SK-N-SH (cell line): ENCODE measurements at regions not wholly inside any gene's neighbourhood (a gene's known extent, or its start where the extent isn't known, plus 50 kb on each side); places are given as distances from the start of the nearest gene placed in this dataset.

Source experiments
- CTCF ChIA-PET: fragments of 300-600, 350-600 bp; formaldehyde crosslinking; extraction: SDS; loops from one replicate; lab custom pipeline; 2021; lab: Yijun Ruan, JAX
- POLR2A ChIA-PET: fragments of 350-600 bp; sonication (Branson Sonifier 250); formaldehyde crosslinking; extraction: SDS; loops from one replicate; lab custom pipeline; 2020; ENCODE audit warnings: antibody characterized with exemption, inconsistent platforms; lab: Yijun Ruan, JAX
- DNase-seq: peaks from one replicate; pipeline ENCODE4 v3.0.0; 2012
- H2AFZ ChIP-seq: fragments of 200-600 bp; sonication (generic); 2 replicates; pipeline ENCODE4 v1.8.1; 2016; ENCODE audit warnings: antibody characterized with exemption, mild to moderate bottlenecking, low read depth
- H3F3A ChIP-seq: fragments of 200-600 bp; sonication (generic); replicated peaks from 2 replicates; pipeline ENCODE3; 2016; ENCODE audit warnings: antibody characterized with exemption, mild to moderate bottlenecking; ENCODE audit not compliant: insufficient read depth
- H3K27ac ChIP-seq, 2 experiments: fragments of 200-500 bp in 1 of 2; fragments of 200-600 bp in 1 of 2; sonication (Bioruptor generic) in 1 of 2; sonication (generic), shearing (Covaris generic) in 1 of 2; 2 replicates each; pipeline versions ENCODE4 v1.5.1 to v1.6.1; 2014 to 2016; ENCODE audit warnings: low read depth in 2 of 2, inconsistent platforms in 1 of 2, low read length in 1 of 2, mild to moderate bottlenecking in 1 of 2, mixed read lengths in 1 of 2
- H3K27me3 ChIP-seq: fragments of 200-600 bp; sonication (generic), shearing (Covaris generic); 2 replicates; pipeline ENCODE4 v1.6.1; 2016; ENCODE audit warnings: mixed run types; ENCODE audit not compliant: insufficient read depth
- H3K36me3 ChIP-seq, 2 experiments: fragments of 200-500 bp in 1 of 2; fragments of 200-600 bp in 1 of 2; sonication (Bioruptor generic) in 1 of 2; sonication (generic) in 1 of 2; replicated peaks in 1 of 2; 2 replicates each; pipeline versions ENCODE3 to v1.5.1; 2014 to 2016; ENCODE audit warnings: low read length in 1 of 2, mild to moderate bottlenecking in 1 of 2; ENCODE audit not compliant: insufficient read depth in 2 of 2, control insufficient read depth in 1 of 2
- H3K4me1 ChIP-seq, 2 experiments: fragments of 200-500 bp in 1 of 2; fragments of 200-600 bp in 1 of 2; sonication (Bioruptor generic) in 1 of 2; sonication (generic), shearing (Covaris generic) in 1 of 2; 2 replicates each; pipeline versions ENCODE4 v1.5.1 to v1.6.1; 2014 to 2016; ENCODE audit warnings: low read depth in 1 of 2, low read length in 1 of 2, mixed run types in 1 of 2; ENCODE audit not compliant: insufficient read depth in 2 of 2, control insufficient read depth in 1 of 2
- H3K4me2 ChIP-seq: fragments of 200-600 bp; sonication (generic), shearing (Covaris generic); 2 replicates; pipeline ENCODE4 v1.6.1; 2017; ENCODE audit warnings: mixed run types
- H3K4me3 ChIP-seq, 2 experiments: fragments of 200-500 bp in 1 of 2; fragments of 200-600 bp in 1 of 2; sonication (Bioruptor generic) in 1 of 2; sonication (generic), shearing (Covaris generic) in 1 of 2; 2 replicates each; pipeline versions ENCODE4 v1.5.1 to v1.8.1; 2014 to 2016; ENCODE audit warnings: low read depth in 2 of 2, inconsistent platforms in 1 of 2, low read length in 1 of 2, mild to moderate bottlenecking in 1 of 2, mixed read lengths in 1 of 2, moderate library complexity in 1 of 2
- H3K79me2 ChIP-seq: fragments of 200-600 bp; sonication (generic); 2 replicates; pipeline ENCODE4 v1.8.1; 2017; ENCODE audit warnings: mild to moderate bottlenecking; ENCODE audit not compliant: insufficient read depth
- H3K9ac ChIP-seq: fragments of 200-600 bp; sonication (generic); 2 replicates; pipeline ENCODE4 v1.6.1; 2017; ENCODE audit warnings: mixed run types
- H3K9me2 ChIP-seq: fragments of 200-600 bp; sonication (generic); 2 replicates; pipeline ENCODE4 v1.6.1; 2017; ENCODE audit warnings: mixed run types
- H3K9me3 ChIP-seq: fragments of 200-600 bp; sonication (generic); 2 replicates; pipeline ENCODE4 v1.6.1; 2017; ENCODE audit warnings: mixed run types, mild to moderate bottlenecking, moderate library complexity
- H4K20me1 ChIP-seq: fragments of 200-600 bp; sonication (generic); 2 replicates; pipeline ENCODE4 v1.6.1; 2017; ENCODE audit warnings: mild to moderate bottlenecking, mixed run types; ENCODE audit not compliant: insufficient read depth
- CTCF ChIP-seq: fragments of 200-600 bp; sonication (generic); IDR thresholded peaks from 2 replicates; pipeline ENCODE4 v1.6.1; 2017; ENCODE audit warnings: antibody characterized with exemption, mild to moderate bottlenecking, moderate library complexity
- EP300 ChIP-seq, 2 experiments: IDR thresholded peaks; 2 replicates each; pipeline versions ENCODE4 v1.4.0 to v1.6.1; 2012; ENCODE audit warnings: borderline replicate concordance in 1 of 2, low read depth in 1 of 2, low read length in 1 of 2
- EZH2phosphoT487 ChIP-seq: fragments of 200-600 bp; sonication (generic); IDR thresholded peaks from 2 replicates; pipeline ENCODE4 v1.6.1; 2017; ENCODE audit warnings: low read depth, mixed run types, mild to moderate bottlenecking, antibody characterized with exemption, moderate library complexity, borderline replicate concordance
- FOSL2 ChIP-seq: IDR thresholded peaks from 2 replicates; pipeline ENCODE4 v1.4.0; 2012; ENCODE audit warnings: low read depth, mild to moderate bottlenecking, moderate library complexity, borderline replicate concordance
- GABPA ChIP-seq: IDR thresholded peaks from 2 replicates; pipeline ENCODE4 v1.4.0; 2012; ENCODE audit warnings: low read depth, mild to moderate bottlenecking
- IRF3 ChIP-seq: fragments of 150-350 bp; IDR thresholded peaks from 2 replicates; pipeline ENCODE4 v1.6.1; 2016; ENCODE audit warnings: mild to moderate bottlenecking, low read depth, low read length
- MAX ChIP-seq: IDR thresholded peaks from 2 replicates; pipeline ENCODE4 v1.4.0; 2012; ENCODE audit warnings: low read depth
- MEF2A ChIP-seq: IDR thresholded peaks from 2 replicates; pipeline ENCODE4 v1.4.0; 2012; ENCODE audit warnings: low read depth, borderline replicate concordance
- NRF1 ChIP-seq: IDR thresholded peaks from 2 replicates; pipeline ENCODE4 v1.6.1; 2012; ENCODE audit warnings: low read depth, mild to moderate bottlenecking, low read length
- RAD21 ChIP-seq: IDR thresholded peaks from 2 replicates; pipeline ENCODE4 v1.6.1; 2012; ENCODE audit warnings: mild to moderate bottlenecking, low read length
- REST ChIP-seq: IDR thresholded peaks from 2 replicates; pipeline ENCODE4 v1.6.1; 2012; ENCODE audit warnings: mild to moderate bottlenecking, low read depth, low read length, moderate library complexity
- RFX5 ChIP-seq: IDR thresholded peaks from 2 replicates; pipeline ENCODE4 v1.6.1; 2012; ENCODE audit warnings: mild to moderate bottlenecking, improper control_type of control experiment, low read length
- SMC3 ChIP-seq: IDR thresholded peaks from 2 replicates; pipeline ENCODE4 v1.6.1; 2012; ENCODE audit warnings: low read depth, low read length, improper control_type of control experiment
- TAF1 ChIP-seq: IDR thresholded peaks from 2 replicates; pipeline ENCODE4 v1.6.1; 2012; ENCODE audit warnings: low read depth, mild to moderate bottlenecking, low read length, moderate library complexity, borderline replicate concordance
- TCF12 ChIP-seq: IDR thresholded peaks from 2 replicates; pipeline ENCODE4 v1.4.0; 2012
- USF1 ChIP-seq: IDR thresholded peaks from 2 replicates; pipeline ENCODE4 v1.4.0; 2012; ENCODE audit warnings: low read depth, borderline replicate concordance
- ZBTB33 ChIP-seq: IDR thresholded peaks from 2 replicates; pipeline ENCODE4 v1.4.0; 2012; ENCODE audit warnings: low read depth, borderline replicate concordance
- WGBS: methylation state at CpG from one replicate; pipeline ENCODE4 v1.1.6; 2017; ENCODE audit warnings: low lambda C conversion rate; 5-methylcytosine and 5-hydroxymethylcytosine counted together

GRCh38 chr6:168150551-168151320 is 71.7 kb upstream of the FRMD1 start:
- H4K20me1 ChIP-seq = no peaks in the 10 kb centered on the region

GRCh38 chr6:168149015-168149414 is 70.0 kb upstream of the FRMD1 start:
- no peak for DNase-seq
- no peak overlapping the region for H3K4me3 ChIP-seq
- H3K36me3 ChIP-seq = no peaks in the 10 kb centered on the region
- H3K4me2 ChIP-seq = no peak overlapping the region
- H3K27ac ChIP-seq = no peak overlapping the region
- H3K27me3 ChIP-seq = no peaks in the 10 kb centered on the region
- no peaks in the 10 kb centered on the region; a peak in 1 of 4 replicates for H3K4me1 ChIP-seq
- H3K9me3 ChIP-seq = no peaks in the 10 kb centered on the region
- ChIA-PET CTCF (no interaction called here), POLR2A (no interaction called here)
- no peaks in the 10 kb centered on the region for H3K9me2 ChIP-seq
- no peak overlapping the region for H2AFZ ChIP-seq
- H4K20me1 ChIP-seq = no peaks in the 10 kb centered on the region
- 36% methylated on average over 14 of the region's 14 CpGs for WGBS
- no peaks in the 10 kb centered on the region for H3F3A ChIP-seq
- H3K79me2 ChIP-seq = no peaks in the 10 kb centered on the region
- no peak overlapping the region for H3K9ac ChIP-seq
- TF ChIP-seq TCF12 (no peak), EZH2phosphoT487 (no peak), RFX5 (no peak), EP300 (IDR thresholded peaks at IDR 0.05; ENCODE audit: borderline replicate concordance in 1 of 2, low read depth in 1 of 2, low read length in 1 of 2) (no peak), CTCF (no peak), REST (no peak), IRF3 (no peak), ZBTB33 (no peak), GABPA (no peak), MEF2A (no peak)

More at GRCh38 chr6:168150551-168151320, 71.7 kb upstream of the FRMD1 start:
- ChIA-PET CTCF (interaction anchor here (0.7 to 3.3 kb wide), 7 partner anchors 12 to 205 kb away, joined by 3 to 25 read pairs (median 3); no protein-coding TSS in a partner anchor), POLR2A (no interaction called here)
- H3K79me2 ChIP-seq = no peaks in the 10 kb centered on the region
- no peaks in the 10 kb centered on the region for H3K27me3 ChIP-seq
- no peaks in the 10 kb centered on the region for H3K9me2 ChIP-seq
- H3F3A ChIP-seq = no peaks in the 10 kb centered on the region
- no peaks in the 10 kb centered on the region; a peak in 1 of 4 replicates for H3K4me1 ChIP-seq
- WGBS = 41% methylated on average over 24 of the region's 28 CpGs
- H3K4me2 ChIP-seq = no peak overlapping the region
- H3K4me3 ChIP-seq = no peak overlapping the region; a peak in 1 of 4 replicates
- no peak for TF ChIP-seq TAF1
- TF ChIP-seq MAX = no peak
- TF ChIP-seq SMC3 = peak; percentile 68; the same call in 1 of the 2 replicates
- no peak for TF ChIP-seq FOSL2
- TF ChIP-seq USF1 = no peak
- TF ChIP-seq RAD21 = peak; percentile 90
- no peak for TF ChIP-seq NRF1
- no peak overlapping the region for H3K9ac ChIP-seq
- no peak overlapping the region for H3K27ac ChIP-seq
- DNase-seq = peak; percentile 75
- H3K36me3 ChIP-seq = no peaks in the 10 kb centered on the region
- no peak overlapping the region for H2AFZ ChIP-seq
- H3K9me3 ChIP-seq = no peaks in the 10 kb centered on the region
